ENCODE measurements at regions not wholly inside any gene's neighbourhood (a gene's known extent, or its start where the extent isn't known, plus 50 kb on each side); places are given as distances from the start of the nearest gene placed in this dataset.

GRCh38 chrX:145729635-145730034 lies 88.0 kb upstream of the SLITRK2 start:
- DNase-seq (ENCODE audit: low spot score): no peak

GRCh38 chrX:145735036-145735435 lies 82.6 kb upstream of the SLITRK2 start:
- no peak for TF ChIP-seq CTCF (IDR thresholded peaks at IDR 0.05; ENCODE audit: extremely low read depth, missing control alignments)
- DNase-seq (ENCODE audit: low spot score): no peak

More at GRCh38 chrX:145729635-145730034, 88.0 kb upstream of the SLITRK2 start:
- no peak for TF ChIP-seq CTCF (IDR thresholded peaks at IDR 0.05; ENCODE audit: extremely low read depth, missing control alignments)

- no peak for TF ChIP-seq CTCF (IDR thresholded peaks at IDR 0.05; ENCODE audit: extremely low read depth, missing control alignments)
- no peak for DNase-seq (ENCODE audit: low spot score)
Measured at GRCh38 chrX:145751943-145752342, 65.7 kb upstream of the SLITRK2 start.

Data from GM20000 (cell line).